Endothelial cell of umbilical vein (primary cell): ENCODE measurements at regions not wholly inside any gene's neighbourhood (a gene's known extent, or its start where the extent isn't known, plus 50 kb on each side); places are given as distances from the start of the nearest gene placed in this dataset.

Source experiments
- BruUV-seq: library from RNA; stranded (reverse); fragments of 400-500 nt; replicated peaks from 2 replicates; lab custom pipeline; 2021; lab: Mats Ljungman, UMichigan
- CTCF ChIA-PET: fragments of 300-600, 350-600 bp; sonication (Branson Sonifier 250); formaldehyde crosslinking; loops from one replicate; lab custom pipeline; 2021; ENCODE audit warnings: antibody characterized with exemption, inconsistent platforms; lab: Charles Lee
- POLR2A ChIA-PET: fragments of 300-600, 350-600 bp; sonication (Branson Sonifier 250); formaldehyde crosslinking; loops from one replicate; lab custom pipeline; 2021; ENCODE audit warnings: antibody characterized with exemption, inconsistent platforms; lab: Charles Lee
- DNase-seq: peaks from one replicate; pipeline ENCODE4 v3.0.0-alpha.2; 2011; ENCODE audit warnings: low read depth, low spot score
- FAIRE-seq: peaks from 2 replicates; lab custom pipeline; 2011; peaks lifted over from hg19 to GRCh38; lab: Jason Lieb, UNC
- H2AFZ ChIP-seq: 2 replicates; pipeline ENCODE4 v1.6.0; 2012; ENCODE audit warnings: low read depth, low read length, control low read depth, inconsistent platforms
- H3K27ac ChIP-seq: 2 replicates; pipeline ENCODE4 v1.5.1; 2011; ENCODE audit warnings: low read depth, mild to moderate bottlenecking, control low read depth, low read length, moderate library complexity; ENCODE audit not compliant: insufficient read depth
- H3K27me3 ChIP-seq, 2 experiments: 2 replicates each; pipeline versions ENCODE4 v1.6.0 to v1.6.1; 2011; ENCODE audit warnings: low read length in 2 of 2, mixed read lengths in 1 of 2; ENCODE audit not compliant: control insufficient read depth in 2 of 2, insufficient read depth in 2 of 2
- H3K36me3 ChIP-seq, 2 experiments: 2 replicates in 1 of 2; 3 replicates in 1 of 2; pipeline ENCODE4 v1.5.1; 2011; ENCODE audit warnings: low read length in 2 of 2, mild to moderate bottlenecking in 1 of 2, moderate library complexity in 1 of 2; ENCODE audit not compliant: control insufficient read depth in 2 of 2, insufficient read depth in 2 of 2; ENCODE audit errors: extremely low read depth in 1 of 2
- H3K4me1 ChIP-seq: 3 replicates; pipeline ENCODE4 v1.5.1; 2011; ENCODE audit warnings: mild to moderate bottlenecking, low read length; ENCODE audit not compliant: control insufficient read depth, insufficient read depth; ENCODE audit errors: extremely low read depth
- H3K4me2 ChIP-seq: 2 replicates; pipeline ENCODE4 v1.6.1; 2011; ENCODE audit warnings: low read length, control low read depth, mixed read lengths; ENCODE audit not compliant: insufficient read depth
- H3K4me3 ChIP-seq, 3 experiments: fragments of 200-600 bp in 1 of 3; sonication (generic), shearing (Covaris generic) in 1 of 3; replicated peaks in 1 of 3; 2 replicates each; pipeline ENCODE4 v1.5.1; 2011 to 2016; ENCODE audit warnings: control low read depth in 3 of 3, low read length in 3 of 3, mild to moderate bottlenecking in 2 of 3, inconsistent platforms in 1 of 3, low read depth in 1 of 3, moderate library complexity in 1 of 3; ENCODE audit not compliant: insufficient read depth in 1 of 3
- H3K79me2 ChIP-seq: 2 replicates; pipeline ENCODE4 v1.6.0; 2012; ENCODE audit warnings: low read length, inconsistent platforms; ENCODE audit not compliant: control insufficient read depth, insufficient read depth
- H3K9ac ChIP-seq: replicated peaks from 2 replicates; pipeline ENCODE3; 2011; ENCODE audit warnings: low read length, control low read depth; ENCODE audit not compliant: insufficient read depth; ENCODE audit errors: extremely low read depth
- H3K9me1 ChIP-seq: replicated peaks from 3 replicates; pipeline ENCODE4 v1.6.0; 2011; ENCODE audit warnings: mild to moderate bottlenecking, low read length; ENCODE audit not compliant: control insufficient read depth, insufficient read depth; ENCODE audit errors: extremely low read depth
- H3K9me3 ChIP-seq: replicated peaks from 2 replicates; pipeline ENCODE4 v1.5.1; 2012; ENCODE audit warnings: low read length, inconsistent platforms; ENCODE audit not compliant: control insufficient read depth, insufficient read depth
- H4K20me1 ChIP-seq: replicated peaks from 2 replicates; pipeline ENCODE3; 2011; ENCODE audit warnings: mild to moderate bottlenecking, low read length; ENCODE audit not compliant: control insufficient read depth, insufficient read depth; ENCODE audit errors: extremely low read depth
- EZH2 ChIP-seq: IDR thresholded peaks from 2 replicates; pipeline ENCODE4 v1.6.1; 2012; ENCODE audit warnings: borderline replicate concordance, low read depth, mild to moderate bottlenecking, moderate library complexity, low read length, inconsistent platforms; ENCODE audit not compliant: severe bottlenecking
- FOS ChIP-seq: IDR thresholded peaks from 2 replicates; pipeline ENCODE4 v1.6.1; 2011; ENCODE audit warnings: mild to moderate bottlenecking, low read length, moderate library complexity, borderline replicate concordance; ENCODE audit not compliant: insufficient read depth
- GATA2 ChIP-seq: IDR thresholded peaks from 2 replicates; pipeline ENCODE4 v1.7.0; 2011; ENCODE audit warnings: low read depth, mild to moderate bottlenecking, moderate library complexity, mixed read lengths, low read length; ENCODE audit not compliant: insufficient read length, insufficient read depth
- JUN ChIP-seq: IDR thresholded peaks from 2 replicates; pipeline ENCODE4 v1.6.1; 2011; ENCODE audit warnings: borderline replicate concordance, low read depth; ENCODE audit not compliant: insufficient read length, insufficient read depth
- MYC ChIP-seq: IDR thresholded peaks from one replicate; pipeline ENCODE4 v1.6.1; 2011; ENCODE audit warnings: mild to moderate bottlenecking, low read depth, low read length
- POLR2A ChIP-seq: IDR thresholded peaks from 2 replicates; pipeline ENCODE4 v1.6.1; 2012; ENCODE audit warnings: low read depth, mild to moderate bottlenecking, control low read depth, low read length
- POLR2AphosphoS5 ChIP-seq: IDR thresholded peaks from 2 replicates; pipeline ENCODE4 v1.6.1; 2012; ENCODE audit warnings: low read depth, mild to moderate bottlenecking, control low read depth, low read length, moderate library complexity; ENCODE audit not compliant: insufficient read depth
- dilution Hi-C: fragments of 300-500 bp; cut with MboI; formaldehyde crosslinking; loops from one replicate; pipeline ENCODE4 v1.15.0; 2019; ENCODE audit warnings: low sequenced_read_pairs; ENCODE audit not compliant: extremely low pct_ligation_motif_present
- intact Hi-C: fragments of 100-400 bp; cut with micrococcal nuclease; formaldehyde crosslinking; loops from one replicate; pipeline ENCODE4 v1.10.0; 2022
- TF ChIP-seq, protein P1 (sequence below), 2 donors: IDR thresholded peaks; 1 replicate in 1 of 2; 2 replicates in 1 of 2; pipeline ENCODE4 v1.5.1; 2011; ENCODE audit warnings: low read length in 2 of 2, mild to moderate bottlenecking in 2 of 2, moderate library complexity in 2 of 2, control low read depth in 1 of 2, inconsistent platforms in 1 of 2, low read depth in 1 of 2; ENCODE audit not compliant: insufficient read depth in 1 of 2; ENCODE audit errors: extremely low read depth in 1 of 2
- TF ChIP-seq, protein P2 (sequence below): IDR thresholded peaks from 2 replicates; pipeline ENCODE4 v1.6.1; 2011; ENCODE audit not compliant: insufficient read depth, insufficient read length

DNA sequence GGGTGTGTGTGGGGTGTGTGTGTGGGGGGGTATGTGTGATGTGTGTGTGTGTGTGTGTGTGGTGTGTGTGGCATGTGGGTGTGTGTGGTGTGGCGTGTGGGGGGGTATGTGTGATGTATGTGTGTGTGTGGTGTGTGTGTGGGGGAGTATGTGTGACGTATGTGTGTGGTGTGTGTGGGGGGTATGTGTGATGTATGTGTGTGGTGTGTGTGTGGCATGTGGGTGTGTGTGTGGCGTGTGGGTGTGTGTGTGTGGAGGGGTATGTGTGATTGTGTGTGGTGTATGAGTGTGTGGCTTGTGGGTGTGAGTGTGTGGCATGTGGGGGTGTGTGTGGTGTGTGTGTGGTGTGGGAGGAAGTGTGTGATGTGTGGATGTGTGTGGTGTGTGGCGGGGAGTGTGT lies 442.3 kb downstream of the PREX1 start:
- dilution Hi-C loops = no loop called here
- TF ChIP-seq, protein P1, sequence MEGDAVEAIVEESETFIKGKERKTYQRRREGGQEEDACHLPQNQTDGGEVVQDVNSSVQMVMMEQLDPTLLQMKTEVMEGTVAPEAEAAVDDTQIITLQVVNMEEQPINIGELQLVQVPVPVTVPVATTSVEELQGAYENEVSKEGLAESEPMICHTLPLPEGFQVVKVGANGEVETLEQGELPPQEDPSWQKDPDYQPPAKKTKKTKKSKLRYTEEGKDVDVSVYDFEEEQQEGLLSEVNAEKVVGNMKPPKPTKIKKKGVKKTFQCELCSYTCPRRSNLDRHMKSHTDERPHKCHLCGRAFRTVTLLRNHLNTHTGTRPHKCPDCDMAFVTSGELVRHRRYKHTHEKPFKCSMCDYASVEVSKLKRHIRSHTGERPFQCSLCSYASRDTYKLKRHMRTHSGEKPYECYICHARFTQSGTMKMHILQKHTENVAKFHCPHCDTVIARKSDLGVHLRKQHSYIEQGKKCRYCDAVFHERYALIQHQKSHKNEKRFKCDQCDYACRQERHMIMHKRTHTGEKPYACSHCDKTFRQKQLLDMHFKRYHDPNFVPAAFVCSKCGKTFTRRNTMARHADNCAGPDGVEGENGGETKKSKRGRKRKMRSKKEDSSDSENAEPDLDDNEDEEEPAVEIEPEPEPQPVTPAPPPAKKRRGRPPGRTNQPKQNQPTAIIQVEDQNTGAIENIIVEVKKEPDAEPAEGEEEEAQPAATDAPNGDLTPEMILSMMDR (IDR thresholded peaks at IDR 0.05; ENCODE audit: extremely low read depth in 1 of 2, insufficient read depth in 1 of 2, low read depth in 1 of 2, low read length in 2 of 2) = no peak
- TF ChIP-seq JUN = no peak
- no peaks in the 10 kb centered on the region for H4K20me1 ChIP-seq
- H3K4me1 ChIP-seq = no peaks in the 10 kb centered on the region
- H3K9ac ChIP-seq = no peak overlapping the region
- ChIA-PET POLR2A (no interaction called here), CTCF (no interaction called here)
- H2AFZ ChIP-seq = no peak overlapping the region
- H3K36me3 ChIP-seq = no peaks in the 10 kb centered on the region
- H3K4me2 ChIP-seq = no peak overlapping the region
- no peak for FAIRE-seq
- H3K4me3 ChIP-seq = no peak overlapping the region
- no peaks in the 10 kb centered on the region for H3K9me3 ChIP-seq
- H3K27ac ChIP-seq = no peak overlapping the region
- DNase-seq = no peak
- H3K27me3 ChIP-seq = no peaks in the 10 kb centered on the region
- no peaks in the 10 kb centered on the region for H3K79me2 ChIP-seq
- no TSS peak for BruUV-seq
- H3K9me1 ChIP-seq = no peaks in the 10 kb centered on the region
- intact Hi-C loops = no loop called here

DNA sequence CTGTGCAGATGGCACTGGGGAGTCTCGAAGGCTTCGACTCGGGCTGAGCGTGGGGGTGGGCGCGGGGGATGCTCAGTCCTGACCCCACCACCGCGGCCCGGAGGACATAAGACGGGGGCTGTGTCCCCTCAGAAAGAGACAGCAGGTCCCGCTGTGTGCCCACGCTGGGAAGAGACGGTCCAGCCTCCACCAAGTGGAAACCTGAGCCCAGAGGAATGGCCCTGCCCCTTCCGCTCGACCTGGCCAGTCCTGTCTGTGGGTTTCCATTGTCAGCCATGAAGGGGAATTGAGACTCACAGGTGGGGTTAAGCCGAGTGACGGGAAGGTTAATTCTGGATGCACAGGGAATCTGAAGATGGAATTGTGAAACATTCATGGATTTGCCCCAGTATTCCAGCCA lies 442.7 kb downstream of the PREX1 start:
- no peaks in the 10 kb centered on the region for H3K79me2 ChIP-seq
- no peak overlapping the region for H3K4me3 ChIP-seq
- H4K20me1 ChIP-seq = no peaks in the 10 kb centered on the region
- intact Hi-C loops (no loop called here), dilution Hi-C loops (no loop called here)
- no peak for TF ChIP-seq MYC
- TF ChIP-seq POLR2AphosphoS5 = no peak
- TF ChIP-seq, protein P2, sequence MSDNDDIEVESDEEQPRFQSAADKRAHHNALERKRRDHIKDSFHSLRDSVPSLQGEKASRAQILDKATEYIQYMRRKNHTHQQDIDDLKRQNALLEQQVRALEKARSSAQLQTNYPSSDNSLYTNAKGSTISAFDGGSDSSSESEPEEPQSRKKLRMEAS = no peak
- TF ChIP-seq FOS = no peak
- TF ChIP-seq EZH2 = no peak
- TF ChIP-seq JUN = no peak
- TF ChIP-seq POLR2A = no peak
- TF ChIP-seq GATA2 = no peak
- TF ChIP-seq, protein P1 (IDR thresholded peaks at IDR 0.05; ENCODE audit: extremely low read depth in 1 of 2, insufficient read depth in 1 of 2, low read depth in 1 of 2, low read length in 2 of 2) = no peak
- ChIA-PET CTCF (no interaction called here), POLR2A (no interaction called here)
- no peak overlapping the region for H3K9ac ChIP-seq
- DNase-seq = no peak
- H3K4me2 ChIP-seq = no peak overlapping the region
- no peak for FAIRE-seq
- H3K27ac ChIP-seq = no peak overlapping the region
- no peak overlapping the region for H2AFZ ChIP-seq
- H3K36me3 ChIP-seq = no peaks in the 10 kb centered on the region
- H3K27me3 ChIP-seq = no peaks in the 10 kb centered on the region
- no peaks in the 10 kb centered on the region for H3K9me1 ChIP-seq
- no TSS peak for BruUV-seq
- no peaks in the 10 kb centered on the region for H3K9me3 ChIP-seq
- H3K4me1 ChIP-seq = no peaks in the 10 kb centered on the region
